ENCODE measurements at regions not wholly inside any gene's neighbourhood (a gene's known extent, or its start where the extent isn't known, plus 50 kb on each side); places are given as distances from the start of the nearest gene placed in this dataset.
"Not testable (repeated sequence)": the region's sequence is repeated elsewhere in the genome, so short reads cannot be mapped to it uniquely, and the experiment has no call there.

- Mint-ChIP-seq H3K27ac (no peak overlapping the region), H3K36me3 (ENCODE audit: low read depth) (no peaks in the 10 kb centered on the region), H3K4me3 (no peak overlapping the region), H3K27me3 (peaks cover 17% of the 10 kb centered on the region), H3K9me3 (peaks cover 1% of the 10 kb centered on the region), H3K4me1 (no peaks in the 10 kb centered on the region)
- DNase-seq = no peak
- ChIA-PET POLR2A (no interaction called here), CTCF (interaction anchor here (0.7 to 2.3 kb wide), 10 partner anchors 10 to 1303 kb away, joined by 3 to 16 read pairs (median 4); no protein-coding TSS in a partner anchor)
- ATAC-seq (ENCODE audit: low read depth) = no peak
- intact Hi-C loops (cut with micrococcal nuclease) = loop anchor here (2.0 to 5.0 kb wide), 2 partner anchors 1386 to 1897 kb away; no protein-coding TSS in a partner anchor
- TF ChIP-seq, protein P1, sequence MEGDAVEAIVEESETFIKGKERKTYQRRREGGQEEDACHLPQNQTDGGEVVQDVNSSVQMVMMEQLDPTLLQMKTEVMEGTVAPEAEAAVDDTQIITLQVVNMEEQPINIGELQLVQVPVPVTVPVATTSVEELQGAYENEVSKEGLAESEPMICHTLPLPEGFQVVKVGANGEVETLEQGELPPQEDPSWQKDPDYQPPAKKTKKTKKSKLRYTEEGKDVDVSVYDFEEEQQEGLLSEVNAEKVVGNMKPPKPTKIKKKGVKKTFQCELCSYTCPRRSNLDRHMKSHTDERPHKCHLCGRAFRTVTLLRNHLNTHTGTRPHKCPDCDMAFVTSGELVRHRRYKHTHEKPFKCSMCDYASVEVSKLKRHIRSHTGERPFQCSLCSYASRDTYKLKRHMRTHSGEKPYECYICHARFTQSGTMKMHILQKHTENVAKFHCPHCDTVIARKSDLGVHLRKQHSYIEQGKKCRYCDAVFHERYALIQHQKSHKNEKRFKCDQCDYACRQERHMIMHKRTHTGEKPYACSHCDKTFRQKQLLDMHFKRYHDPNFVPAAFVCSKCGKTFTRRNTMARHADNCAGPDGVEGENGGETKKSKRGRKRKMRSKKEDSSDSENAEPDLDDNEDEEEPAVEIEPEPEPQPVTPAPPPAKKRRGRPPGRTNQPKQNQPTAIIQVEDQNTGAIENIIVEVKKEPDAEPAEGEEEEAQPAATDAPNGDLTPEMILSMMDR (IDR thresholded peaks at IDR 0.05) = peak; percentile 51
These were observed 70.0 kb upstream of the ATP5MC3 start for GRCh38 chr2:175251425-175252041.

- no peak overlapping the region for H3K4me3 Mint-ChIP-seq
- DNase-seq (no peak), ATAC-seq (ENCODE audit: low read depth) (no peak)
- peaks cover 18% of the 10 kb centered on the region for H3K27me3 Mint-ChIP-seq
- no peaks in the 10 kb centered on the region for H3K36me3 Mint-ChIP-seq (ENCODE audit: low read depth)
- no peaks in the 10 kb centered on the region for H3K4me1 Mint-ChIP-seq
- ChIA-PET CTCF (no interaction called here), POLR2A (no interaction called here)
- no peaks in the 10 kb centered on the region for H3K9me3 Mint-ChIP-seq
- intact Hi-C loops (cut with micrococcal nuclease) = no loop called here
- no peak overlapping the region for H3K27ac Mint-ChIP-seq
- TF ChIP-seq, protein P1 (IDR thresholded peaks at IDR 0.05) = no peak
These were observed 65.6 kb upstream of the ATP5MC3 start for GRCh38 chr2:175247159-175247558.

DNA sequence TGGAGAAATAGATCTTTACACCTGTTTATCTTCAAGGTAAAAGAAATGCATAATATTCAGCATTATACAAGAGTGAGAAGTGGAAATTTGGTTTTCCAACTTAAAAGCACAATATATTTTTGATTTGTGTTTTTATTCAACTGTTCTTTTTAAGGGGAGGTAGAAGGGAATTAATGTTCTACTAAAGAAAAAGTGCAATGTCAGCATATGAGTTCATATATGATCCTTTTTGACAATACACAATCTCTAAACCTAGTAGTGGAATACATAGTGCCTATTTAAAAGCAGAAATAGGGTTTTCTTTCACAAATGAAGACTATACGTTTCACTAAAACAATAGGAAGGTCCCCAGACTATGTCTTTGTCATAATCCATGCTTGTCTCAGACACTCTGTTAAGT lies 63.2 kb upstream of the ATP5MC3 start:
- no peak overlapping the region for H3K4me3 Mint-ChIP-seq
- TF ChIP-seq, protein P1 (IDR thresholded peaks at IDR 0.05) = no peak
- no peaks in the 10 kb centered on the region for H3K4me1 Mint-ChIP-seq
- no peak overlapping the region for H3K27ac Mint-ChIP-seq
- no peaks in the 10 kb centered on the region for H3K36me3 Mint-ChIP-seq (ENCODE audit: low read depth)
- CTCF ChIA-PET = no interaction called here
- no peak for DNase-seq
- H3K27me3 Mint-ChIP-seq = peaks cover 20% of the 10 kb centered on the region
- intact Hi-C loops (cut with micrococcal nuclease) = no loop called here
- POLR2A ChIA-PET = no interaction called here
- H3K9me3 Mint-ChIP-seq = peaks cover 5% of the 10 kb centered on the region
- no peak for ATAC-seq (ENCODE audit: low read depth)

GRCh38 chr2:175241691-175242090 lies 60.2 kb upstream of the ATP5MC3 start:
- intact Hi-C loops (cut with micrococcal nuclease) = no loop called here
- H3K4me3 Mint-ChIP-seq = no peak overlapping the region
- peaks cover 12% of the 10 kb centered on the region for H3K9me3 Mint-ChIP-seq
- H3K27me3 Mint-ChIP-seq = peaks cover 28% of the 10 kb centered on the region
- POLR2A ChIA-PET = no interaction called here
- DNase-seq (no peak), ATAC-seq (ENCODE audit: low read depth) (no peak)
- H3K4me1 Mint-ChIP-seq = no peaks in the 10 kb centered on the region
- no peak overlapping the region for H3K27ac Mint-ChIP-seq
- no peaks in the 10 kb centered on the region for H3K36me3 Mint-ChIP-seq (ENCODE audit: low read depth)
- CTCF ChIA-PET = interaction anchor here (2.8 kb wide), 1 partner anchor 9 kb away, joined by 11 read pairs; no protein-coding TSS in a partner anchor
- TF ChIP-seq, protein P1 (IDR thresholded peaks at IDR 0.05) = no peak

DNA sequence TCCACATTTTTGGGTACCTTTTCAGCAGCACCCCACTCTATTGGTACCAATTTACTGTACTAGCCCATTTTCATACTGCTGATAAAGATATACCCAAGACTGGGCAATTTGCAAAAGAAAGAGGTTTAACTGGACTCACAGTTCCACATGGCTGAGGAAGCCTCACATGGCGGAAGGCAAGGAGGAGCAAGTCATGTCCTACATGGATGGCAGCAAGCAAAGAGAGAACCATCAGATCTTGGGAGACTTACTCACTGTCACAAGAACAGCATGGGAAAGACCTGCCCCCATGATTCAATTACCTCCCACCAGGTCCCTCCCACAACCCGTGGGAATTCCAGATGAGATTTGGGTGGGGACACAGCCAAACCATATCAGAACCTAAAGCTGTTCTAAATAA lies 58.5 kb upstream of the ATP5MC3 start:
- DNase-seq; ATAC-seq (ENCODE audit: low read depth); H3K4me1 Mint-ChIP-seq; H3K4me3 Mint-ChIP-seq; H3K27ac Mint-ChIP-seq; POLR2A ChIA-PET; intact Hi-C loops (cut with micrococcal nuclease); H3K36me3 Mint-ChIP-seq (ENCODE audit: low read depth): not testable (repeated sequence)
- Mint-ChIP-seq H3K9me3 (peaks cover 12% of the 10 kb centered on the region), H3K27me3 (peaks cover 28% of the 10 kb centered on the region)
- CTCF ChIA-PET = interaction anchor here (0.6 to 2.8 kb wide), 2 partner anchors 11 to 180 kb away, joined by 3 to 11 read pairs; no protein-coding TSS in a partner anchor

Data from activated B cell treated with CpG ODN at 0.5 μM for 24 hours (primary cell).